Heart right ventricle (tissue), 16 donors: ENCODE measurements at regions not wholly inside any gene's neighbourhood (a gene's known extent, or its start where the extent isn't known, plus 50 kb on each side); places are given as distances from the start of the nearest gene placed in this dataset.

Experiments
- ATAC-seq, 8 donors: fragments of 200-7000 bp; cut with Tn5 transposase; one replicate each; pipeline ENCODE4 v1.9.1; 2020; ENCODE audit warnings: mild to moderate bottlenecking in 8 of 8, moderate library complexity in 8 of 8, moderate number of reproducible peaks in 1 of 8
- DNase-seq, 2 donors: peaks; one replicate each; pipeline ENCODE4 v3.0.0-alpha.2; 2020
- H3K27ac ChIP-seq, 10 donors: fragments of 200-600 bp; sonication (generic) in 2 of 10; one replicate each; pipeline versions ENCODE4 v1.5.0 to v1.8.0; 2020 to 2022; ENCODE audit warnings: mild to moderate bottlenecking in 3 of 10
- H3K27me3 ChIP-seq, 7 donors: fragments of 200-600 bp; one replicate each; pipeline ENCODE4 v1.8.0; 2021 to 2022; ENCODE audit warnings: mild to moderate bottlenecking in 2 of 7
- H3K36me3 ChIP-seq, 9 donors: fragments of 200-600 bp; sonication (generic) in 1 of 9; one replicate each; pipeline versions ENCODE4 v1.5.0 to v1.8.0; 2020 to 2022; ENCODE audit warnings: mild to moderate bottlenecking in 2 of 9
- H3K4me1 ChIP-seq, 9 donors: fragments of 200-600 bp; sonication (generic) in 1 of 9; one replicate each; pipeline versions ENCODE4 v1.5.0 to v1.8.0; 2020 to 2022; ENCODE audit warnings: mild to moderate bottlenecking in 4 of 9
- H3K4me3 ChIP-seq, 10 donors: fragments of 200-600 bp; sonication (generic) in 2 of 10; one replicate each; pipeline versions ENCODE4 v1.5.0 to v1.8.0; 2020 to 2022; ENCODE audit warnings: mild to moderate bottlenecking in 7 of 10, moderate library complexity in 2 of 10
- H3K9me3 ChIP-seq, 11 donors: fragments of 200-600 bp in 10 of 11; sonication (generic) in 2 of 11; one replicate each; pipeline versions ENCODE4 v1.5.0 to v1.8.0; 2013 to 2022; ENCODE audit warnings: mild to moderate bottlenecking in 2 of 11, control low read depth in 1 of 11, moderate library complexity in 1 of 11
- CTCF ChIP-seq, 9 donors: fragments of 200-600 bp; sonication (generic) in 2 of 9; IDR thresholded peaks; one replicate each; pipeline versions ENCODE4 v1.5.0 to v1.8.0; 2021 to 2022; ENCODE audit warnings: antibody characterized with exemption in 9 of 9, mild to moderate bottlenecking in 5 of 9, moderate library complexity in 1 of 9
- WGBS, 2 donors: extraction: QIAGEN DNeasy Blood & Tissue Kit; methylation state at CpG; one replicate each; pipeline ENCODE4 v1.1.7; 2013; ENCODE audit warnings: inconsistent platforms in 1 of 2; 5-methylcytosine and 5-hydroxymethylcytosine counted together
- intact Hi-C, 10 donors: fragments of 100-400 bp; cut with DNase I; formaldehyde crosslinking; loops; one replicate each; pipeline versions ENCODE4 v1.11.1 to v1.14.2; 2022
- donor health status: Arrhythmogenic right ventricular cardiomyopathy.
- donor health status: ischemic (EF 13 %, LVEDD 7.1; RV severe dilation, severe dysfunction).
- donor health status: healthy with polysubstance abuse.
- donor health status: DM: no; HTN: yes; CAD: no.
- donor health status: DM: no; HTN: no; CAD: no.
- donor health status: ischemic (EF 25% LVEDD 6.9; RV normal size, moderate dysfunction).
- donor health status: ischemic (EF 25% LVEDD 5.7; RV mildly dilated, moderate dysfunction).
- donor health status: healthy.
- donor health status: DM: yes; HTN: yes; CAD: no.
- donor health status: Ischemic cardiomyopathy.
- donor health status: ischemic (EF 35%, LVEDD 5.7; RV mildly dilated, moderate dysfunction).
- donor health status: nonischemic (EF 11% LVEDD 7.7; RV severe dilation, severe dysfunction).
- donor health status: DM: yes; HTN: yes; CAD: no.
- donor health status: PGD.
- donor health status: ischemic (EF 29% LVEDD 5.4; RV normal size, mild dysfunction).
- donor health status: nonischemic (EF 23%, LVEDD 6.1; RV moderate dilation, normal function).

DNA sequence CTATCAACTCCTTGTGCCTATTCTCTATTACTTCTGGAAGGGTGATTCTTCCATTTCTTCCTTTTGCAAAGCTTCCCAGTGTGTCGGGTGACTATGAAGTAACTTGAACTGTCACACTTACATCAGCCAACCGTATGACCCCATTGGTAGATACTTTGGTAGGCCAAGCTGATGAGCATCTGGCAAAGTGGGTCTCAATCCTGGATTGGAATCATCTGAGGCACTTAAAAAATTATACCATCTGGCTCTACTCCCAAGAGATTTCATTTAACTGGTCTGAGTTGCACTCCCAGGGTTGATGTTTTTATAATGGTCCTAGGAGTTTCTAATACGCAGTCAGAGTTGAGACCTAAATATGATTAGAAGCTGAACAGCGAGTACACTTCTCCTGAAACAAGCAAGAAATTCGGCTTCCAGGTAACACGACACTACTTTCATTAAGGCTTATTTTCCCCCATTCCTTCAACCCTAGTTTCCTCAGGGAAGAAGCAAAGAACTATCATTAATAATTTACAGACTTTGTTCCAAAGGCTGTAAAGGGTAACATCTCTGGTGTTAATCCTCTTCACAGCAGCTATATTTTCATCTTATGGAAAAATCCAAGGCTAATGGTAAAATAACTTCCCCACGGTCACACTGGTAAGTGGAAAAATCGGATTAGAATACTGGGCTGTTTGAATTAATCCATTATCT is 76.8 kb downstream of the PDE6H start:
- ATAC-seq: no peak
- no peak overlapping the region for H3K4me3 ChIP-seq
- WGBS, 2 donors: 90% methylated on average over 8 of the region's 8 CpGs
- no peak for DNase-seq
- H3K27me3 ChIP-seq: no peaks in the 10 kb centered on the region
- H3K36me3 ChIP-seq: no peaks in the 10 kb centered on the region
- TF ChIP-seq CTCF (IDR thresholded peaks at IDR 0.05): no peak
- intact Hi-C loops: no loop called here
- no peaks in the 10 kb centered on the region for H3K4me1 ChIP-seq
- no peaks in the 10 kb centered on the region for H3K9me3 ChIP-seq
- H3K27ac ChIP-seq: no peak overlapping the region

DNA sequence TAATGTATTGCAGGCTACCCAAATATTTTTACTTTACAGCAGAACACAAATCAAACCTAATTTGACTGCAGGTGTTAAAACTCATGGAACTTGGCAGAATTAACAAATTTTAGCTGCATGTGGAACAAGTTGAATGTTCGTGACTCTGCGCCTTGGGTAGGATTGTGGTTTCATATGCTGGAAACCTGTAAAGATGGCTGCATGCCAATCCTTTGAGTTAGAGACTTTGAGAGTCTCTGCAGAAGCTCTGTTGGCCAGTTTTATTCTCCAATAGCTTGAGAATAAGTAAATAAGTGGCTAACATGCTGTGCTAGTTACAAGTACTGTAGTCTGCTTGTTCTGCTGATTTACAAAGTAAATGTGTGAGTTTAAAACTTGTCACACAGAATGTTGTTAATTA is 77.8 kb downstream of the PDE6H start:
- Histone ChIP-seq H3K27me3 (no peaks in the 10 kb centered on the region), H3K4me3 (no peak overlapping the region), H3K4me1 (no peaks in the 10 kb centered on the region), H3K36me3 (no peaks in the 10 kb centered on the region), H3K27ac (no peak overlapping the region), H3K9me3 (no peaks in the 10 kb centered on the region)
- DNase-seq: no peak
- no peak for ATAC-seq
- intact Hi-C loops: no loop called here
- 80 to 84% methylated on average over 2 of the region's 2 CpGs for WGBS, 2 donors
- TF ChIP-seq CTCF (IDR thresholded peaks at IDR 0.05): no peak

GRCh38 chr12:15052691-15053090 is 79.8 kb downstream of the PDE6H start:
- Histone ChIP-seq H3K36me3 (no peaks in the 10 kb centered on the region), H3K9me3 (no peaks in the 10 kb centered on the region)
- WGBS, 2 donors: 70 to 79% methylated on average over 2 of the region's 2 CpGs

DNA sequence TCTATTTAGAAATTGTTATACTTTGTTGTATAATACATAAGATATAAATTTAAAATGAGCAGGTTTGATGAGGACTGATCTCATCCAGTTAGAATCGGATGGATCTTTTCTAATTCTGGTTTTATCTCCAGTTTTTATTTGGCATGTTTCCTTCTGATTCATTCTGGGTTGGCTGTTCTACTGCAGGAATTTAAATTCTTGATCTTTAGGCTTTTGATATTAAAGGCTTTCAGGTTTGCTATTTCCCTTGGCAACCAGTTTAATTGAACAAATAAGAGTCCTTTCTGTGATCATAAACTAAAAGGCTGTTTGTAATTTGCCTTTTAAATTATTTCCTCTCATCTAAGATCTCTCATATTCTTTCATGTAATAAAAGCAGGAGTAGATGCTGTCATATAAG is 83.4 kb downstream of the PDE6H start:
- 35 to 66% methylated on average over 1 of the region's 1 CpG for WGBS, 2 donors
- Histone ChIP-seq H3K4me1 (no peaks in the 10 kb centered on the region), H3K9me3 (no peaks in the 10 kb centered on the region), H3K36me3 (no peaks in the 10 kb centered on the region), H3K27ac (no peak overlapping the region), H3K27me3 (no peaks in the 10 kb centered on the region), H3K4me3 (no peak overlapping the region)
- no peak for TF ChIP-seq CTCF (IDR thresholded peaks at IDR 0.05)
- no peak for ATAC-seq
- DNase-seq: no peak
- intact Hi-C loops: no loop called here

More at GRCh38 chr12:15052691-15053090, 79.8 kb downstream of the PDE6H start:
- ATAC-seq: peak in 1 of 8 donors; percentile 25
- DNase-seq: no peak
- Histone ChIP-seq H3K27ac (no peak overlapping the region), H3K4me3 (no peak overlapping the region), H3K4me1 (no peaks in the 10 kb centered on the region), H3K27me3 (no peaks in the 10 kb centered on the region)
- TF ChIP-seq CTCF (IDR thresholded peaks at IDR 0.05): no peak
- intact Hi-C loops: no loop called here
